Panc1 (cell line): ENCODE measurements at regions not wholly inside any gene's neighbourhood (a gene's known extent, or its start where the extent isn't known, plus 50 kb on each side); places are given as distances from the start of the nearest gene placed in this dataset.

Source experiments
- CTCF ChIP-seq: fragments of 450-650 bp; IDR thresholded peaks from 2 replicates; pipeline ENCODE4 v1.5.1; 2017; ENCODE audit warnings: mild to moderate bottlenecking
- POLR2AphosphoS5 ChIP-seq: IDR thresholded peaks from 2 replicates; pipeline ENCODE4 v1.6.1; 2012; ENCODE audit warnings: mild to moderate bottlenecking, low read depth, low read length, moderate library complexity
- REST ChIP-seq, 2 experiments: IDR thresholded peaks; 2 replicates each; pipeline ENCODE4 v1.6.1; 2011 to 2012; ENCODE audit warnings: low read depth in 2 of 2, control low read depth in 1 of 2, low read length in 1 of 2, mild to moderate bottlenecking in 1 of 2, moderate library complexity in 1 of 2; ENCODE audit not compliant: insufficient read depth in 1 of 2
- SIN3A ChIP-seq: IDR thresholded peaks from 2 replicates; pipeline ENCODE4 v1.6.1; 2012; ENCODE audit warnings: low read depth, mild to moderate bottlenecking, low read length, moderate library complexity, borderline replicate concordance; ENCODE audit not compliant: insufficient read depth
- TCF7L2 ChIP-seq: IDR thresholded peaks from 2 replicates; pipeline ENCODE4 v1.6.1; 2011; ENCODE audit warnings: mild to moderate bottlenecking, low read depth, low read length, inconsistent platforms

- TF ChIP-seq CTCF: no peak
- no peak for TF ChIP-seq POLR2AphosphoS5
- TF ChIP-seq TCF7L2: no peak
- TF ChIP-seq REST (IDR thresholded peaks at IDR 0.05; ENCODE audit: insufficient read depth in 1 of 2, low read depth in 2 of 2, low read length in 1 of 2): no peak
- TF ChIP-seq SIN3A: no peak
Observed at GRCh38 chr17:72494566-72494965, 373.7 kb downstream of the SOX9 start.
